ENCODE measurements at regions not wholly inside any gene's neighbourhood (a gene's known extent, or its start where the extent isn't known, plus 50 kb on each side); places are given as distances from the start of the nearest gene placed in this dataset.

DNA sequence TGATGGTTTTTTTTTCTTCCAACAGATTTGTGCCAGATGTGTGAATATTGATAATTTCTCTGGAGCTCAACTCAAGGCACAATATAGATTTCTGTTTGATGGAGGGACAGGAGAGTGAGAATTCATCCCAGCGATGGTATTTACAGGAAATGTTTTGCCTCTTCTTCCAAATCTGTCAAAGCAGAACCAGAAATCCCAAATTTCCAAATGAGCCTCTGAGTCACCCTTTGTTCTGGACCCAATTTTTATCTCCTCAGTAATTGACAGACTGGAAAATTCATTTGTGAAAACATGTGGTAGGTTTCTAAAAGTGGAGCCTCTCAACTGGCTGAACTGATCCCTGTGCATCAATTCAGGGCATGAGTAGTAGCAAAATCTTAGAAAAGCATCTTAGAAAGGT is 223.2 kb upstream of the TSHZ2 start:
- H3K27me3 ChIP-seq (ENCODE audit: low read depth): no peaks in the 10 kb centered on the region
- ATAC-seq (no peak), DNase-seq (no peak)
- no peak overlapping the region for H3K27ac ChIP-seq
- no peak overlapping the region for H3K4me3 ChIP-seq
- intact Hi-C loops (cut with DNase I): no loop called here
- no peaks in the 10 kb centered on the region for H3K9me3 ChIP-seq
- TF ChIP-seq, protein P1, sequence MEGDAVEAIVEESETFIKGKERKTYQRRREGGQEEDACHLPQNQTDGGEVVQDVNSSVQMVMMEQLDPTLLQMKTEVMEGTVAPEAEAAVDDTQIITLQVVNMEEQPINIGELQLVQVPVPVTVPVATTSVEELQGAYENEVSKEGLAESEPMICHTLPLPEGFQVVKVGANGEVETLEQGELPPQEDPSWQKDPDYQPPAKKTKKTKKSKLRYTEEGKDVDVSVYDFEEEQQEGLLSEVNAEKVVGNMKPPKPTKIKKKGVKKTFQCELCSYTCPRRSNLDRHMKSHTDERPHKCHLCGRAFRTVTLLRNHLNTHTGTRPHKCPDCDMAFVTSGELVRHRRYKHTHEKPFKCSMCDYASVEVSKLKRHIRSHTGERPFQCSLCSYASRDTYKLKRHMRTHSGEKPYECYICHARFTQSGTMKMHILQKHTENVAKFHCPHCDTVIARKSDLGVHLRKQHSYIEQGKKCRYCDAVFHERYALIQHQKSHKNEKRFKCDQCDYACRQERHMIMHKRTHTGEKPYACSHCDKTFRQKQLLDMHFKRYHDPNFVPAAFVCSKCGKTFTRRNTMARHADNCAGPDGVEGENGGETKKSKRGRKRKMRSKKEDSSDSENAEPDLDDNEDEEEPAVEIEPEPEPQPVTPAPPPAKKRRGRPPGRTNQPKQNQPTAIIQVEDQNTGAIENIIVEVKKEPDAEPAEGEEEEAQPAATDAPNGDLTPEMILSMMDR (IDR thresholded peaks at IDR 0.05): no peak
- no peaks in the 10 kb centered on the region for H3K36me3 ChIP-seq
- no peaks in the 10 kb centered on the region for H3K4me1 ChIP-seq

GRCh38 chr20:52748285-52748932 is 223.7 kb upstream of the TSHZ2 start:
- no peak for DNase-seq
- H3K27ac ChIP-seq: no peak overlapping the region
- no peaks in the 10 kb centered on the region for H3K36me3 ChIP-seq
- H3K27me3 ChIP-seq (ENCODE audit: low read depth): no peaks in the 10 kb centered on the region
- no peak overlapping the region for H3K4me3 ChIP-seq
- no peaks in the 10 kb centered on the region for H3K4me1 ChIP-seq
- ATAC-seq: peak; percentile 12 to 46
- TF ChIP-seq, protein P1 (IDR thresholded peaks at IDR 0.05): no peak
- no peaks in the 10 kb centered on the region for H3K9me3 ChIP-seq
- intact Hi-C loops (cut with DNase I): no loop called here

DNA sequence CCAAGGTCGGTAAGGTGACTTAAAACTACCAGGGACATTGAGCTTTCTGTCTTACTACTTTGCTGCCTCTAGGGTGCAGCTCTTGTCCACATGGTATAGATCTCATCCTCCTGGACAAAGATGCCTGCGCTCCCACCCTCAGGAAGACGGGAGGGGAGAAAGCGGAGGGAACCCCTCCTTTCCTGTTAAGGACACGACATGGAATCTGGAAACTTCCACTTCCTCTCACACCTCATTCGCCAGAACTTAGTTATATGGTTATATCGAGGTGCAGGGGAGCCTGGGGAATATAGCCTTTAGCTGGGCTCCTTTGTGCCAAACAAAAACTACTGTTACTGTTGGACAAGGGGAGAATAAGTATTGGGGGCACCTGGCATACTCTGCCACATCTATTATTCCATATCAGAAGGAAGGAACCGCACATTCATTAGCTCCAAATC is 224.3 kb upstream of the TSHZ2 start:
- no peaks in the 10 kb centered on the region for H3K9me3 ChIP-seq
- H3K36me3 ChIP-seq: no peaks in the 10 kb centered on the region
- intact Hi-C loops (cut with DNase I): no loop called here
- ATAC-seq (peak in 1 of 2 donors; percentile 51), DNase-seq (no peak)
- no peaks in the 10 kb centered on the region for H3K27me3 ChIP-seq (ENCODE audit: low read depth)
- H3K4me1 ChIP-seq: no peaks in the 10 kb centered on the region
- TF ChIP-seq, protein P1 (IDR thresholded peaks at IDR 0.05): no peak
- no peak overlapping the region for H3K27ac ChIP-seq
- no peak overlapping the region for H3K4me3 ChIP-seq

GRCh38 chr20:52746770-52747169 is 225.4 kb upstream of the TSHZ2 start:
- Histone ChIP-seq H3K4me3 (no peak overlapping the region), H3K36me3 (no peaks in the 10 kb centered on the region), H3K9me3 (no peaks in the 10 kb centered on the region), H3K4me1 (no peaks in the 10 kb centered on the region), H3K27me3 (ENCODE audit: low read depth) (no peaks in the 10 kb centered on the region), H3K27ac (no peak overlapping the region)
- ATAC-seq (no peak), DNase-seq (no peak)
- TF ChIP-seq, protein P1 (IDR thresholded peaks at IDR 0.05): no peak
- intact Hi-C loops (cut with DNase I): no loop called here

DNA sequence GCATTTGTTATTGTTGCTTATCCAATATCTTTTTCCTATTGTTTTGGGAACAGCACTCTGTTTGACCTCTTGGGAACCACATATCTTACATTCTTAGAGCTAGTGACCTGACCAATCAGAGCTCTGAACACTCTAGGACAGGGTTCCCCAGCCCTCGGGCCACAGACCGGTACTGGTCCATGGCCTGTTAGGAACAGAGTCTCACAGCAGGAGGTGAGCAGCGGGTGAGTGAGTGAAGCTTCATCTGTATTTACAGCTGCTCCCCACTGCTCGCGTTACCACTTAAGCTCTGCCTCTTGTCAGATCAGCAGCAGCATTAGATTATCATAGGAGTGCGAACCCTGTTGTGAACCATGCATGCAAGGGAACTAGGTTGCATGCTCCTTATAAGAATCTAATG is 226.0 kb upstream of the TSHZ2 start:
- no peaks in the 10 kb centered on the region for H3K9me3 ChIP-seq
- no peak overlapping the region for H3K4me3 ChIP-seq
- H3K4me1 ChIP-seq: no peaks in the 10 kb centered on the region
- TF ChIP-seq, protein P1 (IDR thresholded peaks at IDR 0.05): no peak
- ATAC-seq (no peak), DNase-seq (no peak)
- H3K27ac ChIP-seq: no peak overlapping the region
- H3K27me3 ChIP-seq (ENCODE audit: low read depth): no peaks in the 10 kb centered on the region
- no peaks in the 10 kb centered on the region for H3K36me3 ChIP-seq
- intact Hi-C loops (cut with DNase I): no loop called here

Data from lower lobe of right lung (tissue), 2 donors.